Duodenal mucosa (tissue), 2 donors: ENCODE measurements at regions not wholly inside any gene's neighbourhood (a gene's known extent, or its start where the extent isn't known, plus 50 kb on each side); places are given as distances from the start of the nearest gene placed in this dataset.
A peak's percentile ranks its signal among the peaks of the same experiment; 100 is the strongest.
"Not testable (repeated sequence)": the region's sequence is repeated elsewhere in the genome, so short reads cannot be mapped to it uniquely, and the experiment has no call there.

Experiments used
- H3K27ac ChIP-seq: one replicate; pipeline ENCODE4 v1.7.0; 2013; ENCODE audit warnings: low read depth, low read length
- H3K27me3 ChIP-seq, 2 donors: one replicate each; pipeline ENCODE4 v1.7.0; 2013; ENCODE audit warnings: low read length in 2 of 2, control low read depth in 1 of 2; ENCODE audit not compliant: insufficient read depth in 2 of 2, control insufficient read depth in 1 of 2
- H3K36me3 ChIP-seq, 2 donors: one replicate each; pipeline ENCODE4 v1.7.0; 2013; ENCODE audit warnings: low read length in 2 of 2, control low read depth in 1 of 2; ENCODE audit not compliant: insufficient read depth in 2 of 2, control insufficient read depth in 1 of 2
- H3K4me1 ChIP-seq, 2 donors: one replicate each; pipeline ENCODE4 v1.7.0; 2013; ENCODE audit warnings: low read length in 2 of 2, control low read depth in 1 of 2; ENCODE audit not compliant: insufficient read depth in 2 of 2, control insufficient read depth in 1 of 2
- H3K4me3 ChIP-seq, 2 donors: one replicate each; pipeline ENCODE4 v1.7.0; 2013; ENCODE audit warnings: low read length in 2 of 2, low read depth in 1 of 2
- H3K9ac ChIP-seq, 2 donors: one replicate each; pipeline ENCODE4 v1.7.0; 2013; ENCODE audit warnings: low read length in 2 of 2, low read depth in 1 of 2
- H3K9me3 ChIP-seq, 2 donors: one replicate each; pipeline ENCODE4 v1.7.0; 2013; ENCODE audit warnings: low read length in 2 of 2, control low read depth in 1 of 2; ENCODE audit not compliant: control insufficient read depth in 1 of 2

- H3K4me3 ChIP-seq, H3K4me1 ChIP-seq, H3K36me3 ChIP-seq, H3K9me3 ChIP-seq, H3K27ac ChIP-seq, H3K27me3 ChIP-seq, H3K9ac ChIP-seq: not testable (repeated sequence)
These were observed 166.0 kb downstream of the RRAGB start for GRCh38 chrX:55883541-55883940.

- Histone ChIP-seq H3K4me1 (peaks cover 0 to 10% of the 10 kb centered on the region in 2 donors), H3K4me3 (peak overlapping the region; percentile 84), H3K27ac (no peak overlapping the region), H3K36me3 (no peaks in the 10 kb centered on the region), H3K9me3 (no peaks in the 10 kb centered on the region), H3K9ac (peak overlapping the region; percentile 66 to 75), H3K27me3 (no peaks in the 10 kb centered on the region)
These were observed 190.5 kb downstream of the RRAGB start for GRCh38 chrX:55907968-55908607.

- H3K9me3 ChIP-seq = no peaks in the 10 kb centered on the region
- peak overlapping the region; percentile 65 for H3K27ac ChIP-seq
- H3K4me3 ChIP-seq = peak overlapping the region; percentile 84
- peak overlapping the region; percentile 66 to 75 for H3K9ac ChIP-seq
- no peaks in the 10 kb centered on the region for H3K36me3 ChIP-seq
- H3K27me3 ChIP-seq = no peaks in the 10 kb centered on the region
- H3K4me1 ChIP-seq = peaks cover 0 to 10% of the 10 kb centered on the region in 2 donors
These were observed 191.2 kb downstream of the RRAGB start for GRCh38 chrX:55908661-55909212.

- Histone ChIP-seq H3K36me3 (no peaks in the 10 kb centered on the region), H3K27ac (no peak overlapping the region), H3K9me3 (peaks cover 0 to 5% of the 10 kb centered on the region in 2 donors), H3K27me3 (no peaks in the 10 kb centered on the region), H3K9ac (no peak overlapping the region), H3K4me3 (no peak overlapping the region), H3K4me1 (no peaks in the 10 kb centered on the region)
These were observed 202.0 kb downstream of the RRAGB start for GRCh38 chrX:55919367-55920221.

- H3K36me3 ChIP-seq = no peaks in the 10 kb centered on the region
- no peak overlapping the region for H3K4me3 ChIP-seq
- peaks cover 0 to 5% of the 10 kb centered on the region in 2 donors for H3K9me3 ChIP-seq
- H3K27ac ChIP-seq = no peak overlapping the region
- no peaks in the 10 kb centered on the region for H3K4me1 ChIP-seq
- no peak overlapping the region for H3K9ac ChIP-seq
- H3K27me3 ChIP-seq = no peaks in the 10 kb centered on the region
These were observed 207.0 kb downstream of the RRAGB start for GRCh38 chrX:55924574-55924973.

- H3K9ac ChIP-seq, H3K36me3 ChIP-seq, H3K4me1 ChIP-seq, H3K27ac ChIP-seq, H3K4me3 ChIP-seq, H3K27me3 ChIP-seq, H3K9me3 ChIP-seq: not testable (repeated sequence)
These were observed 211.0 kb downstream of the RRAGB start for GRCh38 chrX:55928529-55928928.
